IPS-NIHi11 (cell line): ENCODE measurements at regions not wholly inside any gene's neighbourhood (a gene's known extent, or its start where the extent isn't known, plus 50 kb on each side); places are given as distances from the start of the nearest gene placed in this dataset.
"Not testable (repeated sequence)": the region's sequence is repeated elsewhere in the genome, so short reads cannot be mapped to it uniquely, and the experiment has no call there.

Source experiments
- DNase-seq: peaks from one replicate; pipeline ENCODE4 v3.0.0; 2012; ENCODE audit warnings: mixed read lengths, low spot score

DNA sequence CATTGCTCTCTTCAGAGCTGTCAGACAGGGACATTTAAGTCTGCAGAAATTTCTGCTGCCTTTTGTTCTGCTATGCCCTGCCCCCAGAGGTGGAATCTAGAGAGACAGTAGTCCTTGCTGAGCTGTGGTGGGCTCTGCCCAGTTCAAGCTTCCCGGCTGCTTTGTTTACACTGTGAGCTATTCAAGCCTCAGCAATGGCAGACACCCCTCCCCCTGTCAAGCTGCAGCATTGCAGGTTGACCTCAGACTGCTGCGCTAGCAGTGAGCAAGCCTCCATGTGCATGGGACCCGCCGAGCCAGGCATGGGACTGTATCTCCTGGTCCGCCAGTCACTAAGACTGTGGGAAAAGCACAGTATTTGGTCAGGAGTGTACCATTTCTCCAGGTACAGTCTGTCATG lies 53.6 kb upstream of the MAPK10 start:
- not testable (repeated sequence) for DNase-seq

DNA sequence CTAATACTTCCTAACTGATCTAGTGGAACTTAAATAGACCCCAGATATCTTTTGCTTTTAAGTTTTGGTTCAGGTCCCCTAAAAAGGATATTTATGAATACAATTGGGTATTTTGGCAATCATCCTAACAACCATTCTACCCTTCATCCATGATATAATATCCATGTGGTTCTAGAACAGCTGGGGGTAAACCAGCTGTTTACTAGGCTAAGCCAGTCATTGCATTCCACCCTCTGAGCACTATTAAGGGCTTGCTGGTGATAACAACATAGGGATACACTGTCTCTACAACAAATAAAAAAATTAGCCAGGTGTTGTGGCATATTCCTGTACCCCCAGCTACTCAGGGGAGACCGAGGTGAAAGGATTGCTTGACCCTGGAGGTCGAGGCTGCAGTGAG lies 54.8 kb upstream of the MAPK10 start:
- no peak for DNase-seq

DNA sequence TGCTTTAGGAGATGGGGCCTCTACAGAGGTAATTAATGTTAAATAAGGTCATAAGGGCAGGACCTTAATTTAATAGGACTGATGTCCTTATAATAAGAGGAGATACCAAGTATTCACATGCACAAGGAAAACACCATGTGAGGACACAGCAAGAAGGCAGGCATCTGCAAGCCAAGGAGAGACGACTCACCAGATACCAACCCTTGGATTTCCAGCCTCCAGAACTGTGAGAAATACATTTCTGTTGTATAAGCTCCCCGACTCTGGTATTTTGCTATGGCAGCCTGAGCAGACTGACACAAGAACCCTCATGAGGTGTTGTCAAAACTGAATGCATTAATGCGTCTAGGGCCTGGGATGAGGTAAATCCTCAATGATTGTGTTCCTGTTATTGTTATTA lies 56.2 kb upstream of the MAPK10 start:
- DNase-seq: no peak

DNA sequence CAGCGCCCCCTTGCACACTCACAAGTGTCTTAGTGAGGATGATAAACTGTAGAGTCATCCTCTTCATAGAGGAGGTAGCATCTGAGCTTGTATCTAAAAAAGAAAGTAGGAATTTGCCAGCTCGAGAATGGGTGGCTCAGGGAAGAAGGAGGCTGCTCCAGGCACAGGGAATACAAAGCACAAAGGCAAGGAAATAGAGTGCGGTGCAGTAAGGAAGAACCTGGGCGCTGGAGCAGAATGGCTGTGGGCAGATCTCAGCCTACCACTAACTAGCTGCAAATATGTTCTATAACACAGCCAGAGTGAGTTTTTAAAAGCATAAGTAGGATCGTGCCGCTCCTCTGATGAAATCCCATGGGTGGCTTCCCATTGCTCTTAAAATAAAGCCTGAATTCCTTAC lies 61.6 kb upstream of the MAPK10 start:
- no peak for DNase-seq

DNA sequence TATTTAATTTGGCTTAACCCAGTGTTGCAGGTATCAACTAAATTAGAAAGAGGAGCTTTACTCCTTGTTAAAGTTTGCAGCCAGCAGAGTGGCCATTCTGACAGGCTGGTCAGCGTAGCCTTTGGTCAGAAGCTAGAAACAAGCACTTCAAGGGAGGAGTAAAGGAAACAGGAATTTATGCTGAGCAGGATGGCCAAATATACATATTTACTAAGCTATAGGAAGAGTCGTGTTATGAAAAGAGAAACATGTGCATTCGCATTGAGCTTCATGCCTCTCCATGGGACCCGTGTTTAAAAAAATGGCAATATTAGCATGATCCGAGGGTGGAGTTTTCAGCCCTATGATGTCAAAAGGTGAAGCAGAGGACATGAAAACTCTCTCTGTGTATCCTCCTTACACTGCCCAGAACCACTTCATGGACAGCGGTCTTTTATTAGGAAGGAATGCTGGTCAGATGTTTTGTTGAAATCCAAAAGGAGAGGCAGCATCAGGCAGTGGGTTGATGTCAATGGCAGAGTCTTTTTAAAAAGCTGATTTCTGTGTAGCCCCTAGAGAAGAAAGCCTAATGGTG lies 71.8 kb upstream of the MAPK10 start:
- DNase-seq: no peak

DNA sequence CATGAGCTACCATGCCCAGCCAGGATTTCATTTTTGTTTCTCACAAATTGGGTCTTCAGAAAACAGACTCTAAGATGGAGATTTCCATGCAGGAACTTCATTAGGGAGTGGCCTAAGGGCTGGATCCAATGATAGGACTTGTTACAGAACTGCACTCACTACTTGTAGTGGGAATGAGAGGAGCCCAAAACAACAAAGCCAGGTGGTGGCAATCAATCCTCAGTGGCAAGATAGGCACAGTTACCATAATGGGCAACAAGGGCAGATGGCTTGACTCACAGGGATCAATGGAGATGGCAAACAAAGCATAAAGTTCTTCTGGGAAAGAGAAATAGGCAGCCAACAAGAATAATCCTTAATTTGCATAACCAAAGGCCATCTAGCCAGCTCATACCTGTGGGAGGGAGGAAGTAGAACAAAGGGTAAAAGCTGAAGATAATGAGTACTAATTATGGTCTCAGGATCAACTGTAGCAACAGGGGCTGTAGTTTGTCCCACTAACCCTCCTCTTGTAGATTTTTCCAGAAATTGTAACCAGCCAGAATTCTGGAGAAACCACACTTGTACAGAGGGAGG lies 72.8 kb upstream of the MAPK10 start:
- DNase-seq: peak; percentile 17

GRCh38 chr4:86439293-86439692 lies 79.4 kb upstream of the MAPK10 start:
- no peak for DNase-seq

- DNase-seq: peak; percentile 50
These were observed 81.5 kb upstream of the MAPK10 start for GRCh38 chr4:86441175-86441936.

- DNase-seq: no peak
These were observed 83.0 kb upstream of the MAPK10 start for GRCh38 chr4:86442881-86443280.

DNA sequence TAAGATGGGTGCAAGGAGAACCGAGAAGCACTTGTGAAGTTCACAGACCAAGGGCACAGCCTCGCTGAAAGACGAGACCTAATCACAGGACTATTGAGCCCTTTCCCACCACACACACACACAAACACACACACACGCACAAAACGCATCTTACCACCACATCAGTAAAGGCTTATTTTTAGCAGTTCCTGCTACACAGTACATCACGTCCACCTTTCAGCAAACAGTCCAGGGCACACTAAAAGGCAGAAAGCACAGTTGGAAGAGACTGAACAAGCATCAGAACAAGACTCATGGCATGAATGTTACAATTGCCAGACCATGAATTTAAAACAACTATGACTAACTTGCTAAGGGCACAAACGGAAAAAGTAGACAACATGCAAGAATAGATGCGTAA lies 83.6 kb upstream of the MAPK10 start:
- no peak for DNase-seq

DNA sequence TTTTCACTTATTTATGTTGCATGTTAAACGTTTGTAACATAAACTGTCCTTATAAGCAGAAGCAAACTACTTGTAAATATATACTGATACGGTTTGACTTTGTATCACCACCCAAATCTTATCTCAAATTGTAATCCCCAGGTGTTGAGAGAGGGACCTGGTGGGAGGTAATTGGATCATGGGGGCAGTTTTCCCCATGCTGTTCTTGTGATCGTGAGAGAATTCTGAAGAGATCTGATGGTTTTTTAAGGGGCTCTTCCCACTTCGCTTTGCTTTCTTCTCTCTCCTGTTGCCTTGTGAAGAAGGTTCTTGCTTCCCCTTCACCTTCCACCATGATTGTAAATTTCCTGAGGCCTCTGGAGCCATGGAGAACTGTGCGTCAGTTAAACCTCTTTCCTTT lies 87.1 kb upstream of the MAPK10 start:
- no peak for DNase-seq

- DNase-seq: no peak
These were observed 89.0 kb upstream of the MAPK10 start for GRCh38 chr4:86448871-86449270.

- no peak for DNase-seq
These were observed 90.1 kb upstream of the MAPK10 start for GRCh38 chr4:86449746-86450588.

- no peak for DNase-seq
These were observed 91.0 kb upstream of the MAPK10 start for GRCh38 chr4:86450861-86451260.

GRCh38 chr4:86451560-86452330 lies 91.9 kb upstream of the MAPK10 start:
- DNase-seq: peak; percentile 21

DNA sequence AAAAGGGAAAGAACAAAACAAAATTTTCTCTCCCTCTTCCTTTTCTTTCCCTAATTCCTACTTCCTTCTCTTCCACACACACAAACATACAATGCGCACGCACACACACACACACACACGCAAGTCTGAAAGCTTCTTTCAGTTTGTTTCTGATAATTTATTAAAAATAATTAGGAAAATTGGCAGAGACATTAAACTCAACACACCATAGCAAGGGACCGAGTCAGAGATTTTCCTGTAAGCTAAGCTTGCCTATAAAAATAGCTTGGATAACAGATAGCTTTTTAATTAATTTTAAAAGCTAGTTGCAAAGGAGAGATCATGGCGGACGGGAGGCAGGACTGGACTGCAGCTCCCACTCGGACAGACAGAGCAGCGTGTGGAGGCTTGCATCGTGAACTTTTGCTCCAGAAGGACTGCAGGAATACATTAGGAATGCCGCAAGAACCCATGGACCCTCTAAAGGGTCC lies 92.6 kb upstream of the MAPK10 start:
- DNase-seq: no peak

GRCh38 chr4:86452924-86453531 lies 93.2 kb upstream of the MAPK10 start:
- no peak for DNase-seq

- not testable (repeated sequence) for DNase-seq
These were observed 93.8 kb upstream of the MAPK10 start for GRCh38 chr4:86453611-86454072.

- DNase-seq: no peak
These were observed 102.0 kb upstream of the MAPK10 start for GRCh38 chr4:86461849-86462248.

DNA sequence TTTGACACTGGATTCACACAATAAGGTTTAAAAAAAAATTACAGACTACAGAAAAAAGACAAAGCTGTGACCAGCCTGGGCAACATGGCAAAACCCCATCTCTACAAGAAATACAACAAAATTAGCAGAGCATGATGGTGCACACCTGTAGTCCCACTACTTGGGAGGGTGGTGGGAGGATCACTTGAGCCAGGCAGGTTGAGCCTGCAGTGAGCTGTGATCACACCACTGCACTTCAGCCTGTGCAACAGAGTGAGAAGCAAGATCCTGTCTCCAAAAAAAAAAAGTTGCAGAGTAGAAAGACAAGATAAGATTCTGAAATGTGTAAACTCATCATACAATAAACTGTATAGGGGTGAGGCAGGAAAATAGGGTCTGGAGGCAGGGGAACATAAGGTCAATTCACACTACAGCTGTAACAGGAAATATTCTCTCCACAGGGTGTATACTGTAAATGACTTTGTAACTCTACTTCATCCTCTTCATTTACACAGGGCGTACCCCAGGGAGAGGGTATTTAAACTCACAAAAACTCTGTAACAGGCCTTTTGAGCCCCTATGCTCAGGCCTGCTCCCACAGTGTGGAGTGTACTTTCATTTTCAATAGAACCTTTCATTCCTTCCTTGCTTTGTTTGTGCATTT lies 112.6 kb upstream of the MAPK10 start:
- no peak for DNase-seq

DNA sequence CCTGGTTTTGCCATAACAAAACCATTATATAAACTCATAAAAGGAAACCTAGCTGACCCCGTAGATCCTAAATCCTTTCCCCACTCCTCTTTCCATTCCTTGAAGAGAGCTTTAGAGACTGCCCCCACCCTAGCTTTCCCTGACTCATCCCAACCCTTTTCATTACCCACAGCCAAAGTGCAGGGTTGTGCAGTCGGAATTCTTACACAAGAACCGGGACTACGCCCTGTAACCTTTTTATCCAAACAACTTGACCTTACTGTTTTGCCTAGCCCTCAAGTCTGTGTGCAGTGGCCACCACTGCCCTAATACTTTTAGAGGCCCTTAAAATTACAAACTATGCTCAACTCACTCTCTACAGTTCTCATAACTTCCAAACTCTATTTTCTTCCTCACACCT lies 116.0 kb upstream of the PTPN13 start:
- DNase-seq: not testable (repeated sequence)
